Body of pancreas (tissue), 4 donors: ENCODE measurements at regions not wholly inside any gene's neighbourhood (a gene's known extent, or its start where the extent isn't known, plus 50 kb on each side); places are given as distances from the start of the nearest gene placed in this dataset.

ENCODE experiments used
- POLR2A ChIP-seq, 3 donors: fragments of 450-650 bp; IDR thresholded peaks; one replicate each; pipeline ENCODE4 v1.6.1; 2016; ENCODE audit warnings: antibody characterized with exemption in 3 of 3, mild to moderate bottlenecking in 2 of 3
- TF ChIP-seq, protein P1 (sequence below), 7 experiments: fragments of 450-650 bp in 4 of 7; fragments of 200-600 bp in 3 of 7; sonication (generic) in 3 of 7; IDR thresholded peaks; one replicate each; pipeline ENCODE4 v1.5.1; 2016 to 2019; ENCODE audit warnings: antibody characterized with exemption in 7 of 7

DNA sequence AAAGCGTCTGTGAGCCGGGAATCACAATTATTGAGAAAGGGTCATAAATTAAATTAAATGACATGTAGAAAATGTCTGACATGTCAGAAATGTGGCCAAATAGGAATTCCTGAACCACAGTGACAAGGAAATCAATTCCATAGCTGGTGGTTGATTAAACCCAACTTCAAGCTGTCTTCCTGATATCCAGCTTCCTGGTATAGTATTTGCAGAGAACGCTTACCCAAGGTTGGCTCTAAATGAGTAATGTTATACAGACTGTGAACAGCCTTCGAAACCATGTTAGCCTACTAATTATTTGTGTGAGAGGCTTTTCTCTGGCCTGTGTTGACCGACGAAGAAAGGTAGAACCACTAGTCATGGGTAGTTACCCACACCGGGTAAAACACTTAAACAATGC, 347.2 kb downstream of the RFC3 start:
- TF ChIP-seq POLR2A (IDR thresholded peaks at IDR 0.05), result no peak
- TF ChIP-seq, protein P1, sequence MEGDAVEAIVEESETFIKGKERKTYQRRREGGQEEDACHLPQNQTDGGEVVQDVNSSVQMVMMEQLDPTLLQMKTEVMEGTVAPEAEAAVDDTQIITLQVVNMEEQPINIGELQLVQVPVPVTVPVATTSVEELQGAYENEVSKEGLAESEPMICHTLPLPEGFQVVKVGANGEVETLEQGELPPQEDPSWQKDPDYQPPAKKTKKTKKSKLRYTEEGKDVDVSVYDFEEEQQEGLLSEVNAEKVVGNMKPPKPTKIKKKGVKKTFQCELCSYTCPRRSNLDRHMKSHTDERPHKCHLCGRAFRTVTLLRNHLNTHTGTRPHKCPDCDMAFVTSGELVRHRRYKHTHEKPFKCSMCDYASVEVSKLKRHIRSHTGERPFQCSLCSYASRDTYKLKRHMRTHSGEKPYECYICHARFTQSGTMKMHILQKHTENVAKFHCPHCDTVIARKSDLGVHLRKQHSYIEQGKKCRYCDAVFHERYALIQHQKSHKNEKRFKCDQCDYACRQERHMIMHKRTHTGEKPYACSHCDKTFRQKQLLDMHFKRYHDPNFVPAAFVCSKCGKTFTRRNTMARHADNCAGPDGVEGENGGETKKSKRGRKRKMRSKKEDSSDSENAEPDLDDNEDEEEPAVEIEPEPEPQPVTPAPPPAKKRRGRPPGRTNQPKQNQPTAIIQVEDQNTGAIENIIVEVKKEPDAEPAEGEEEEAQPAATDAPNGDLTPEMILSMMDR (IDR thresholded peaks at IDR 0.05), result no peak
